Lung (tissue), 11 donors: ENCODE measurements at regions not wholly inside any gene's neighbourhood (a gene's known extent, or its start where the extent isn't known, plus 50 kb on each side); places are given as distances from the start of the nearest gene placed in this dataset.

Experiments used
- ATAC-seq: fragments of 200-7000 bp; cut with Tn5 transposase; one replicate; pipeline ENCODE4 v1.9.1; 2020; ENCODE audit warnings: moderate number of reproducible peaks; ENCODE audit not compliant: insufficient read depth, low FRiP score
- DNase-seq, 3 donors: peaks; one replicate each; pipeline ENCODE4 v3.0.0-alpha.2; 2013 to 2017
- H3K27ac ChIP-seq, 2 donors: one replicate each; pipeline ENCODE4 v1.5.1; 2013; ENCODE audit warnings: mild to moderate bottlenecking in 2 of 2, moderate library complexity in 2 of 2, control low read depth in 1 of 2, inconsistent platforms in 1 of 2, low read depth in 1 of 2, low read length in 1 of 2
- H3K27me3 ChIP-seq, 3 donors: one replicate each; pipeline ENCODE4 v1.5.1; 2013; ENCODE audit warnings: low read length in 2 of 3; ENCODE audit not compliant: control insufficient read depth in 3 of 3, insufficient read depth in 3 of 3
- H3K36me3 ChIP-seq, 4 donors: one replicate each; pipeline ENCODE4 v1.5.1; 2013; ENCODE audit warnings: low read length in 4 of 4, mild to moderate bottlenecking in 1 of 4, moderate library complexity in 1 of 4; ENCODE audit not compliant: control insufficient read depth in 4 of 4, insufficient read depth in 4 of 4
- H3K4me1 ChIP-seq, 5 donors: one replicate each; pipeline ENCODE4 v1.5.1; 2013; ENCODE audit warnings: low read length in 5 of 5, mild to moderate bottlenecking in 2 of 5, moderate library complexity in 1 of 5; ENCODE audit not compliant: control insufficient read depth in 5 of 5, insufficient read depth in 5 of 5
- H3K4me3 ChIP-seq: one replicate; pipeline ENCODE4 v1.5.1; 2013; ENCODE audit warnings: mild to moderate bottlenecking, control low read depth, moderate library complexity
- H3K9ac ChIP-seq, 2 donors: one replicate each; pipeline ENCODE4 v1.5.1; 2013; ENCODE audit warnings: low read length in 2 of 2, control low read depth in 1 of 2; ENCODE audit not compliant: insufficient read depth in 1 of 2
- H3K9me3 ChIP-seq, 4 donors: one replicate each; pipeline ENCODE4 v1.5.1; 2013; ENCODE audit warnings: low read length in 3 of 4, mild to moderate bottlenecking in 1 of 4, moderate library complexity in 1 of 4; ENCODE audit not compliant: control insufficient read depth in 4 of 4, insufficient read depth in 3 of 4
- WGBS, 2 donors: extraction: QIAGEN DNeasy Blood & Tissue Kit; methylation state at CpG; one replicate each; pipeline ENCODE4 v1.1.7; 2013; 5-methylcytosine and 5-hydroxymethylcytosine counted together
- TF ChIP-seq, protein P1 (sequence below): IDR thresholded peaks from 2 replicates; pipeline ENCODE4 v1.5.1; 2012; ENCODE audit warnings: mild to moderate bottlenecking; ENCODE audit errors: control extremely low read depth, extremely low read depth
- donor health status: control.
- donor health status: control.
- donor health status: Bipolar disorder and iron deficiency.
- donor health status: healthy.
- donor health status: DM: yes; HTN: yes; CAD: no.

DNA sequence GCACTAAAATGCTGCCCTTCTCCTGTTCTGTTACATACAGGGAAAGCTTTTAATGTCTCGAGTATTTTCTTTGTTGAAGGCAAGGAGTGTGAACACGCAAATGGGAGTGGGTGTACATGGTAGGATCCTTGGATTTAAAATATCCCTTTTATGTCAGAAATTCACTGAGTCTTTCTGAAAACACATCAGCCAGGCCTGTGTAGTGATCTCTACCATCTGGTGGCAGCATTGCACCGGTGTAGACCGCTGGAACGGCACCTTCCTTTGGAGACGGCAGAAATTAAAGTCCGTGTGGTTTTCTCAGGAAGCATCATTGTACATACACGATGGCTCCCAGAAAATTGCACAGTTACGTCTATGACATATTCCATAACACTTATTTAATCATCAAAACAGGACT is 515.8 kb downstream of the GALR1 start:
- ATAC-seq (no peak), DNase-seq (peak; percentile 35 to 62 (median 37))
- peaks cover 0 to 25% (median 19%) of the 10 kb centered on the region in 3 donors for H3K27me3 ChIP-seq

DNA sequence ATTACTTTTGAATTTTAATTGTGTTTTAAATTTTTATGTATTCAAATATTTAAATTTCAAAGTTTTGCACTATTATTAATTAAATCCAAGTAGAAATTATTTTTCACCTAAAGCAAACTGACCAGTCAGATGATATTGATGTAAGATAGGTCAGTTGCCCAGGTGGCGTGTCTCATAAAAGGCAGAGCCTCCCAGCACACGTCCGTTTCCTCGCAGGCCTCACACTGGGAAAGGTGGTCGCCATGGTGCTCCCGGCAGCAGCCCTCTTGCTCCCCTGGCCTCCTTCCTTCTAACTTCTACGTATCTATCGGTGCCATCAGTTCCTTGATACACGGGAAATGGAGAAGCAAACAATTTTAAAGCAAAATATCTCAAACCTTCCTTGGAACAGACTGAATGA is 516.8 kb downstream of the GALR1 start:
- Histone ChIP-seq H3K9ac (no peak overlapping the region), H3K4me3 (no peak overlapping the region), H3K9me3 (peaks cover 0 to 4% (median 0%) of the 10 kb centered on the region in 4 donors), H3K27me3 (peaks cover 0 to 25% (median 17%) of the 10 kb centered on the region in 3 donors), H3K36me3 (no peaks in the 10 kb centered on the region), H3K27ac (no peak overlapping the region), H3K4me1 (peaks cover 0 to 2% (median 0%) of the 10 kb centered on the region in 5 donors)
- TF ChIP-seq, protein P1, sequence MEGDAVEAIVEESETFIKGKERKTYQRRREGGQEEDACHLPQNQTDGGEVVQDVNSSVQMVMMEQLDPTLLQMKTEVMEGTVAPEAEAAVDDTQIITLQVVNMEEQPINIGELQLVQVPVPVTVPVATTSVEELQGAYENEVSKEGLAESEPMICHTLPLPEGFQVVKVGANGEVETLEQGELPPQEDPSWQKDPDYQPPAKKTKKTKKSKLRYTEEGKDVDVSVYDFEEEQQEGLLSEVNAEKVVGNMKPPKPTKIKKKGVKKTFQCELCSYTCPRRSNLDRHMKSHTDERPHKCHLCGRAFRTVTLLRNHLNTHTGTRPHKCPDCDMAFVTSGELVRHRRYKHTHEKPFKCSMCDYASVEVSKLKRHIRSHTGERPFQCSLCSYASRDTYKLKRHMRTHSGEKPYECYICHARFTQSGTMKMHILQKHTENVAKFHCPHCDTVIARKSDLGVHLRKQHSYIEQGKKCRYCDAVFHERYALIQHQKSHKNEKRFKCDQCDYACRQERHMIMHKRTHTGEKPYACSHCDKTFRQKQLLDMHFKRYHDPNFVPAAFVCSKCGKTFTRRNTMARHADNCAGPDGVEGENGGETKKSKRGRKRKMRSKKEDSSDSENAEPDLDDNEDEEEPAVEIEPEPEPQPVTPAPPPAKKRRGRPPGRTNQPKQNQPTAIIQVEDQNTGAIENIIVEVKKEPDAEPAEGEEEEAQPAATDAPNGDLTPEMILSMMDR, result no peak
- no peak for ATAC-seq
- no peak for DNase-seq
- WGBS, 2 donors, result 81 to 84% methylated on average over 9 of the region's 9 CpGs

More for the DNA sequence above, 515.8 kb downstream of the GALR1 start:
- Histone ChIP-seq H3K9me3 (peaks cover 0 to 4% (median 0%) of the 10 kb centered on the region in 4 donors), H3K27ac (no peak overlapping the region), H3K36me3 (no peaks in the 10 kb centered on the region), H3K4me1 (peaks cover 0 to 2% (median 0%) of the 10 kb centered on the region in 5 donors), H3K4me3 (no peak overlapping the region), H3K9ac (no peak overlapping the region)
- WGBS, 2 donors, result 5 to 7% methylated on average over 9 of the region's 9 CpGs
- TF ChIP-seq, protein P1, result peak; percentile 23

- Histone ChIP-seq H3K27ac (no peak overlapping the region), H3K27me3 (peaks cover 0 to 5% (median 0%) of the 10 kb centered on the region in 3 donors), H3K9ac (no peak overlapping the region), H3K4me1 (peaks cover 0 to 2% (median 0%) of the 10 kb centered on the region in 5 donors), H3K4me3 (no peak overlapping the region), H3K9me3 (peaks cover 0 to 7% (median 0%) of the 10 kb centered on the region in 4 donors), H3K36me3 (no peaks in the 10 kb centered on the region)
- no peak for ATAC-seq
- TF ChIP-seq, protein P1, result no peak
- WGBS, 2 donors, result 81 to 87% methylated on average over 5 of the region's 5 CpGs
- DNase-seq, result no peak
These were observed 522.5 kb downstream of the GALR1 start for GRCh38 chr18:77772177-77772576.

- H3K9ac ChIP-seq, result no peak overlapping the region
- TF ChIP-seq, protein P1, result no peak
- no peaks in the 10 kb centered on the region for H3K36me3 ChIP-seq
- no peak overlapping the region for H3K4me3 ChIP-seq
- no peak for ATAC-seq
- no peaks in the 10 kb centered on the region for H3K4me1 ChIP-seq
- H3K27me3 ChIP-seq, result peaks cover 0 to 5% (median 0%) of the 10 kb centered on the region in 3 donors
- 86 to 91% methylated on average over 12 of the region's 12 CpGs for WGBS, 2 donors
- DNase-seq, result no peak
- peaks cover 0 to 4% (median 0%) of the 10 kb centered on the region in 4 donors for H3K9me3 ChIP-seq
- H3K27ac ChIP-seq, result no peak overlapping the region
These were observed 526.5 kb downstream of the GALR1 start for GRCh38 chr18:77776104-77776503.
